ENCODE measurements at regions not wholly inside any gene's neighbourhood (a gene's known extent, or its start where the extent isn't known, plus 50 kb on each side); places are given as distances from the start of the nearest gene placed in this dataset.
"Not testable (repeated sequence)": the region's sequence is repeated elsewhere in the genome, so short reads cannot be mapped to it uniquely, and the experiment has no call there.

DNA sequence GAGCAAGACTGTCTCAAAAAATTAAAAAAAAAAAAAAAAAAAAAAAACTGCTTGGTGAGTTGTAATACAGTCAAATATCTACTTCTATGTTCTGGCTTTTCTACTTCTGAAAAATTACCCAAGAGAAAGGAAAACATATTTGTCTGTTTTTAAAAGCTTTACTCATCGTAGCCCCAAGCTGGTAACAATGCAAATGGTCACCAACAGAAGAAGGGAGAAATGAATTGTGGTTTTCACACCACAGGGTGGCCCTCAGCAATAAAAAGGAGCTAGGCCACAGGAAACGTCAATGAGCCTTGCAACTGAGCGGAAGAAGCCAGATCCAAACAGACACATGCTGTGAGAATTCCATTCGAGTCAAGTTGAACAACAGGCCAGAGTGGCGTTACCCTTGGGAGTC lies 121.0 kb downstream of the CDRT15L2 start:
- TF ChIP-seq ZNF558 (tag by site-specific recombination; IDR thresholded peaks at IDR 0.05); ZNF768 (tag by site-specific recombination; IDR thresholded peaks at IDR 0.05); SALL2 (tag by site-specific recombination; IDR thresholded peaks at IDR 0.05; ENCODE audit: borderline replicate concordance); ZNF24 (tag by site-specific recombination; IDR thresholded peaks at IDR 0.05); ZNF121 (tag by site-specific recombination; IDR thresholded peaks at IDR 0.05): not testable (repeated sequence)
- TF ChIP-seq, protein P1, sequence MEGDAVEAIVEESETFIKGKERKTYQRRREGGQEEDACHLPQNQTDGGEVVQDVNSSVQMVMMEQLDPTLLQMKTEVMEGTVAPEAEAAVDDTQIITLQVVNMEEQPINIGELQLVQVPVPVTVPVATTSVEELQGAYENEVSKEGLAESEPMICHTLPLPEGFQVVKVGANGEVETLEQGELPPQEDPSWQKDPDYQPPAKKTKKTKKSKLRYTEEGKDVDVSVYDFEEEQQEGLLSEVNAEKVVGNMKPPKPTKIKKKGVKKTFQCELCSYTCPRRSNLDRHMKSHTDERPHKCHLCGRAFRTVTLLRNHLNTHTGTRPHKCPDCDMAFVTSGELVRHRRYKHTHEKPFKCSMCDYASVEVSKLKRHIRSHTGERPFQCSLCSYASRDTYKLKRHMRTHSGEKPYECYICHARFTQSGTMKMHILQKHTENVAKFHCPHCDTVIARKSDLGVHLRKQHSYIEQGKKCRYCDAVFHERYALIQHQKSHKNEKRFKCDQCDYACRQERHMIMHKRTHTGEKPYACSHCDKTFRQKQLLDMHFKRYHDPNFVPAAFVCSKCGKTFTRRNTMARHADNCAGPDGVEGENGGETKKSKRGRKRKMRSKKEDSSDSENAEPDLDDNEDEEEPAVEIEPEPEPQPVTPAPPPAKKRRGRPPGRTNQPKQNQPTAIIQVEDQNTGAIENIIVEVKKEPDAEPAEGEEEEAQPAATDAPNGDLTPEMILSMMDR (tag by site-specific recombination; IDR thresholded peaks at IDR 0.05): not testable (repeated sequence)

Data from HEK293 (cell line).